PC-3 (cell line): ENCODE measurements at regions not wholly inside any gene's neighbourhood (a gene's known extent, or its start where the extent isn't known, plus 50 kb on each side); places are given as distances from the start of the nearest gene placed in this dataset.

Experiments used
- ATAC-seq: fragments of 200-7000 bp; cut with Tn5 transposase; 2 replicates; pipeline ENCODE4 v1.9.1; 2020; ENCODE audit warnings: mild to moderate bottlenecking, moderate library complexity
- BruUV-seq: library from RNA; stranded (reverse); fragments of 400-500 nt; replicated peaks from 2 replicates; lab custom pipeline; 2021; lab: Mats Ljungman, UMichigan
- CTCF ChIA-PET: fragments of 300-600 bp; sonication (Branson Sonifier 250); formaldehyde crosslinking; loops from one replicate; lab custom pipeline; 2022; ENCODE audit warnings: antibody characterized with exemption; lab: Charles Lee
- POLR2A ChIA-PET: fragments of 300-600 bp; sonication (Branson Sonifier 250); formaldehyde crosslinking; loops from one replicate; lab custom pipeline; 2022; ENCODE audit warnings: antibody characterized with exemption; ENCODE audit not compliant: unreplicated experiment; lab: Charles Lee
- DNase-seq: peaks from one replicate; pipeline ENCODE4 v3.0.0-alpha.2; 2015
- H2AFZ ChIP-seq: fragments of 300-600 bp; sonication (generic); 2 replicates; pipeline ENCODE4 v1.6.0; 2016; ENCODE audit warnings: antibody characterized with exemption, low read length
- H3F3A ChIP-seq: fragments of 300-600 bp; sonication (generic); one replicate; pipeline ENCODE4 v1.6.0; 2017; ENCODE audit warnings: antibody characterized with exemption, low read length, control low read depth, mild to moderate bottlenecking; ENCODE audit not compliant: unreplicated experiment
- H3K27ac ChIP-seq: fragments of 300-600 bp; sonication (generic); 2 replicates; pipeline ENCODE4 v1.5.1; 2016; ENCODE audit warnings: mild to moderate bottlenecking, low read length
- H3K27me3 ChIP-seq: fragments of 300-600 bp; sonication (generic); 2 replicates; pipeline ENCODE4 v1.6.1; 2016; ENCODE audit warnings: low read length, mixed read lengths
- H3K36me3 ChIP-seq: fragments of 300-600 bp; sonication (generic); 2 replicates; pipeline ENCODE4 v1.6.1; 2016; ENCODE audit warnings: low read depth, mixed run types, low read length, mixed read lengths
- H3K4me1 ChIP-seq: fragments of 300-600 bp; sonication (generic); 2 replicates; pipeline ENCODE4 v1.5.1; 2016; ENCODE audit warnings: low read length; ENCODE audit not compliant: insufficient read depth
- H3K4me2 ChIP-seq: fragments of 300-600 bp; sonication (generic); 2 replicates; pipeline ENCODE4 v1.6.0; 2016; ENCODE audit warnings: low read length
- H3K4me3 ChIP-seq: fragments of 300-600 bp; sonication (generic); 2 replicates; pipeline ENCODE4 v1.5.1; 2016; ENCODE audit warnings: mild to moderate bottlenecking, low read length, mixed read lengths
- H3K79me2 ChIP-seq: fragments of 300-600 bp; sonication (generic); 2 replicates; pipeline ENCODE4 v1.6.1; 2017; ENCODE audit warnings: low read length, mixed read lengths
- H3K9ac ChIP-seq: fragments of 300-600 bp; sonication (generic); 2 replicates; pipeline ENCODE4 v1.6.0; 2016; ENCODE audit warnings: mild to moderate bottlenecking, low read length
- H3K9me2 ChIP-seq: fragments of 300-600 bp; sonication (generic); replicated peaks from 2 replicates; pipeline ENCODE4 v1.6.1; 2016; ENCODE audit warnings: mixed run types, low read length, mixed read lengths
- H3K9me3 ChIP-seq: fragments of 300-600 bp; sonication (generic); 2 replicates; pipeline ENCODE4 v1.6.1; 2016; ENCODE audit warnings: low read length, mixed read lengths
- H4K20me1 ChIP-seq: fragments of 300-600 bp; sonication (generic); 2 replicates; pipeline ENCODE4 v1.6.1; 2016; ENCODE audit warnings: low read length, mixed read lengths
- EZH2 ChIP-seq: fragments of 300-600 bp; sonication (generic); IDR thresholded peaks from one replicate; pipeline ENCODE4 v1.6.1; 2017; ENCODE audit warnings: antibody characterized with exemption, mild to moderate bottlenecking, low read length; ENCODE audit not compliant: unreplicated experiment
- EZH2phosphoT487 ChIP-seq: fragments of 300-600 bp; sonication (generic); IDR thresholded peaks from 2 replicates; pipeline ENCODE4 v1.6.1; 2018; ENCODE audit warnings: mild to moderate bottlenecking, antibody characterized with exemption, low read length, borderline replicate concordance
- intact Hi-C: fragments of 100-400 bp; cut with micrococcal nuclease; formaldehyde crosslinking; loops from 2 replicates; pipeline ENCODE4 v1.9.0; 2023
- TF ChIP-seq, protein P1 (sequence below): fragments of 300-600 bp; sonication (generic); conservative IDR thresholded peaks from 2 replicates; pipeline ENCODE4 v1.5.1; 2017; ENCODE audit warnings: antibody characterized with exemption, low read depth, mild to moderate bottlenecking, low read length

DNA sequence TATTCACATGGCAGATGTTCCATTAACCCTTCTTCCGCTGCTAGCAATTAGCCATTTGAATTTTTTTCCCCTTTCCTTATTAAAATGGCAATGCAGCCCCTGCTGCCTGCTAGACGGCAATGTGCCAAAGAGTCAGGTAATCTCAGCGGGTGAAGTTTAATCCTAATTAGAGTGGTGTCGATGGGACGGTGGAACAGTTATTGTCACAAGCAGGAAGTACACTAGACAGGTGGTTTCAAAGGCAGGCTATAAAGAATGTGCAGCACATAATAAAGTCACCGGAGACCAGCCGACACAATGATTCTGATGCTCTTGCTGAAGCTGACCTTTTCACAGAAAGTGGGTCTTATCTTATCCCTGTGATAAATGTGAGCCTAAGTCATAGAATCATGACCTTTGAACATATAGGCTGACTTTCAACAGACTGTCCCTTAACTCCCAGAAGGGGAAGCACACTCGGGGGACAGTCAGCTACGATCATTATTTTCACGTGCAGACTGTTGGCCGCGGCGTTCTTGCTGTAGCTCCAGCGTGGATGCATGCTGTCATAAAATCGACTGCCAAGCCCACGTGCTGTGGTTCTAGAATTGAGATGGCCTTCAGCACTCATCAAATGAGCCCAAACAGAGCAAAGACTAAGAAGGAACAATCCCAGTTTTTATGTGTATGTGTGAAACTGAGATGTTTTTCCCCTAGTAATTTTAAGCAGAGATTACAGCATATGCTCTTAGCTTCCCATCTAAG, 926.2 kb upstream of the SOX11 start:
- no TSS peak for BruUV-seq
- no peaks in the 10 kb centered on the region for H3K79me2 ChIP-seq
- POLR2A ChIA-PET, result no interaction called here
- H4K20me1 ChIP-seq, result no peaks in the 10 kb centered on the region
- H2AFZ ChIP-seq, result no peak overlapping the region
- no peak overlapping the region for H3K4me3 ChIP-seq
- no peaks in the 10 kb centered on the region for H3K36me3 ChIP-seq
- TF ChIP-seq EZH2 (no peak), EZH2phosphoT487 (no peak)
- TF ChIP-seq, protein P1, sequence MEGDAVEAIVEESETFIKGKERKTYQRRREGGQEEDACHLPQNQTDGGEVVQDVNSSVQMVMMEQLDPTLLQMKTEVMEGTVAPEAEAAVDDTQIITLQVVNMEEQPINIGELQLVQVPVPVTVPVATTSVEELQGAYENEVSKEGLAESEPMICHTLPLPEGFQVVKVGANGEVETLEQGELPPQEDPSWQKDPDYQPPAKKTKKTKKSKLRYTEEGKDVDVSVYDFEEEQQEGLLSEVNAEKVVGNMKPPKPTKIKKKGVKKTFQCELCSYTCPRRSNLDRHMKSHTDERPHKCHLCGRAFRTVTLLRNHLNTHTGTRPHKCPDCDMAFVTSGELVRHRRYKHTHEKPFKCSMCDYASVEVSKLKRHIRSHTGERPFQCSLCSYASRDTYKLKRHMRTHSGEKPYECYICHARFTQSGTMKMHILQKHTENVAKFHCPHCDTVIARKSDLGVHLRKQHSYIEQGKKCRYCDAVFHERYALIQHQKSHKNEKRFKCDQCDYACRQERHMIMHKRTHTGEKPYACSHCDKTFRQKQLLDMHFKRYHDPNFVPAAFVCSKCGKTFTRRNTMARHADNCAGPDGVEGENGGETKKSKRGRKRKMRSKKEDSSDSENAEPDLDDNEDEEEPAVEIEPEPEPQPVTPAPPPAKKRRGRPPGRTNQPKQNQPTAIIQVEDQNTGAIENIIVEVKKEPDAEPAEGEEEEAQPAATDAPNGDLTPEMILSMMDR, result no peak
- H3K4me1 ChIP-seq, result no peaks in the 10 kb centered on the region
- intact Hi-C loops, result no loop called here
- no peaks in the 10 kb centered on the region for H3K9me2 ChIP-seq
- no peaks in the 10 kb centered on the region for H3F3A ChIP-seq
- no peak overlapping the region for H3K9ac ChIP-seq
- H3K27ac ChIP-seq, result no peak overlapping the region
- CTCF ChIA-PET, result no interaction called here
- no peak overlapping the region for H3K4me2 ChIP-seq
- H3K27me3 ChIP-seq, result no peaks in the 10 kb centered on the region
- DNase-seq (no peak), ATAC-seq (no peak)
- no peaks in the 10 kb centered on the region for H3K9me3 ChIP-seq

DNA sequence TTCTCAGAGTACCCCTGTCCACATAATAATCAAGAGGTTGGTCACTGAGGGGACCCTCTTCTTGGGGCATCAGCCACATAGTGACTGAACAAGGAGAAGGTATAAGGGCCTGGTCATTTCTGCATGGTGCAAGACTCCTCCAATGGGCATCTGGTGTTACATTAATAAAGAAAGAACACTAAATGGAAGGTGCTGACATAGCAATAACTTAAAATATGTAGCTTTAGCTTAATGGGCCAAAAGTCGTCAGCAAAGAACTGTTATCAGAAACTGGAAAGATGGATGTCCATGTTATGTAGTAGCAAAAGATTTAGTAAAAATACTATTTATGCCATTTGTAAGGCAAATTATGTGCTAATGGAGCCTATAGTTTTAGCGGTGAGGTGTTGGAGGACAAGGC, 916.5 kb upstream of the SOX11 start:
- CTCF ChIA-PET, result no interaction called here
- BruUV-seq, result no TSS peak
- no peak for DNase-seq

DNA sequence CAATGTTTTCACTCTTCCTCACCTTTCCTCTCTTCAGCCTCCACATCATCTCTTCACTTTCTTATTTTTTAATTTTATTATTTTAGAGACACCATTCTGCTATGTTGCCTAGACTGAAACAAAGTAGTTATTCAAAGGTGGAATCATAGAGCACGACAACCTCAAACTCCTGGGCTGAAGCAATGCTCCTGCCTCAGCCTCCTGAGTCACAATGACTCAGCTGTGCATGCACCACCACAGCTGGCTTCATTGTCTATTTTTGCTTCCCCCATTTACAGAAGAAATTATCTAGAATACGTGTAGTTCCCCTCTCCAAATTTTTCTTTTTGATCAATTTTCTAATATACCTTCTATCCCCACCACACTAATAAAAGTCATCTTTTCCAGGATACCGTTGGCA, 911.5 kb upstream of the SOX11 start:
- intact Hi-C loops, result no loop called here
- H3K36me3 ChIP-seq, result no peaks in the 10 kb centered on the region
- ATAC-seq (no peak), DNase-seq (peak; percentile 23)
- no peaks in the 10 kb centered on the region for H3K79me2 ChIP-seq
- no peak overlapping the region for H3K4me2 ChIP-seq
- H3F3A ChIP-seq, result no peaks in the 10 kb centered on the region
- H3K4me1 ChIP-seq, result no peaks in the 10 kb centered on the region
- no peak overlapping the region for H3K4me3 ChIP-seq
- no peak overlapping the region for H2AFZ ChIP-seq
- H3K9ac ChIP-seq, result no peak overlapping the region
- H3K27ac ChIP-seq, result no peak overlapping the region
- TF ChIP-seq, protein P1, result no peak
- TF ChIP-seq EZH2phosphoT487, result no peak
- TF ChIP-seq EZH2, result no peak
- no peaks in the 10 kb centered on the region for H4K20me1 ChIP-seq
- H3K9me2 ChIP-seq, result no peaks in the 10 kb centered on the region
- H3K27me3 ChIP-seq, result no peaks in the 10 kb centered on the region
- BruUV-seq, result no TSS peak
- POLR2A ChIA-PET, result no interaction called here
- CTCF ChIA-PET, result no interaction called here
- 0 out of 2 replicates have a peak, but pooled peaks cover 8% of the 10 kb centered on the region for H3K9me3 ChIP-seq

More for the DNA sequence above, 916.5 kb upstream of the SOX11 start:
- Histone ChIP-seq H3K27me3 (no peaks in the 10 kb centered on the region), H3F3A (no peaks in the 10 kb centered on the region), H3K9ac (no peak overlapping the region), H3K79me2 (no peaks in the 10 kb centered on the region), H3K27ac (no peak overlapping the region), H3K4me1 (no peaks in the 10 kb centered on the region), H3K4me2 (no peak overlapping the region), H3K36me3 (no peaks in the 10 kb centered on the region), H3K9me3 (0 out of 2 replicates have a peak, but pooled peaks cover 2% of the 10 kb centered on the region), H2AFZ (no peak overlapping the region), H3K9me2 (no peaks in the 10 kb centered on the region), H4K20me1 (no peaks in the 10 kb centered on the region), H3K4me3 (no peak overlapping the region)
- TF ChIP-seq EZH2 (no peak), EZH2phosphoT487 (no peak)
- TF ChIP-seq, protein P1, result no peak
- POLR2A ChIA-PET, result no interaction called here
- ATAC-seq, result no peak
- intact Hi-C loops, result no loop called here
